Upper lobe of left lung (tissue), 4 donors: ENCODE measurements at regions not wholly inside any gene's neighbourhood (a gene's known extent, or its start where the extent isn't known, plus 50 kb on each side); places are given as distances from the start of the nearest gene placed in this dataset.

Source experiments
- EP300 ChIP-seq, 4 donors: sonication (generic); formaldehyde crosslinking; IDR thresholded peaks; one replicate each; pipeline ENCODE4 v1.5.1; 2017; ENCODE audit warnings: antibody characterized with exemption in 4 of 4, control low read depth in 2 of 4
- POLR2A ChIP-seq, 4 donors: fragments of 450-650 bp; IDR thresholded peaks; one replicate each; pipeline ENCODE4 v1.5.1; 2016 to 2017; ENCODE audit warnings: antibody characterized with exemption in 4 of 4, mild to moderate bottlenecking in 2 of 4
- TF ChIP-seq, protein P1 (sequence below), 6 experiments: fragments of 450-650 bp in 4 of 6; fragments of 200-600 bp in 2 of 6; sonication (generic) in 2 of 6; IDR thresholded peaks; one replicate each; pipeline ENCODE4 v1.5.1; 2016 to 2019; ENCODE audit warnings: antibody characterized with exemption in 6 of 6

DNA sequence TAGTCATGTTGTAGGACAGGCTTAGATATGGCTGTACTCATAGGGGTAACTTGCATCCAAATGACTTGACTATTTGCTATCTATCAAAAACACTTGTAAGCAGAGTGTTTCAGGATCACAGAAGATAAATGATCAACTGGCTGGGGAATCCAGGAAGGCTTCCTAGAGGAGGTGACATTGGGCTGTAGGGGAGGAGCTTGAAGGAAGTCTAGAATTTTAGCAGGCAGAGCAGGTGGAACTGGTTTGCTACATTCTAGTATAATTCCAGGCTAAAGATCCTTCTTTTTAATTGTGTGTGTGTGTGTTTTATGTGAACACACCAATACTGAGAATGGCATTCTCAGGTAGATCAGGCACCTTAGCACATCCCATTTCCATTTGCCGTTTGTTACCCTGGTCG lies 380.3 kb downstream of the MCTP2 start:
- TF ChIP-seq EP300 (IDR thresholded peaks at IDR 0.05): no peak
- TF ChIP-seq, protein P1, sequence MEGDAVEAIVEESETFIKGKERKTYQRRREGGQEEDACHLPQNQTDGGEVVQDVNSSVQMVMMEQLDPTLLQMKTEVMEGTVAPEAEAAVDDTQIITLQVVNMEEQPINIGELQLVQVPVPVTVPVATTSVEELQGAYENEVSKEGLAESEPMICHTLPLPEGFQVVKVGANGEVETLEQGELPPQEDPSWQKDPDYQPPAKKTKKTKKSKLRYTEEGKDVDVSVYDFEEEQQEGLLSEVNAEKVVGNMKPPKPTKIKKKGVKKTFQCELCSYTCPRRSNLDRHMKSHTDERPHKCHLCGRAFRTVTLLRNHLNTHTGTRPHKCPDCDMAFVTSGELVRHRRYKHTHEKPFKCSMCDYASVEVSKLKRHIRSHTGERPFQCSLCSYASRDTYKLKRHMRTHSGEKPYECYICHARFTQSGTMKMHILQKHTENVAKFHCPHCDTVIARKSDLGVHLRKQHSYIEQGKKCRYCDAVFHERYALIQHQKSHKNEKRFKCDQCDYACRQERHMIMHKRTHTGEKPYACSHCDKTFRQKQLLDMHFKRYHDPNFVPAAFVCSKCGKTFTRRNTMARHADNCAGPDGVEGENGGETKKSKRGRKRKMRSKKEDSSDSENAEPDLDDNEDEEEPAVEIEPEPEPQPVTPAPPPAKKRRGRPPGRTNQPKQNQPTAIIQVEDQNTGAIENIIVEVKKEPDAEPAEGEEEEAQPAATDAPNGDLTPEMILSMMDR (IDR thresholded peaks at IDR 0.05): no peak
- TF ChIP-seq POLR2A (IDR thresholded peaks at IDR 0.05): no peak
